ENCODE measurements at regions not wholly inside any gene's neighbourhood (a gene's known extent, or its start where the extent isn't known, plus 50 kb on each side); places are given as distances from the start of the nearest gene placed in this dataset.
A peak's percentile ranks its signal among the peaks of the same experiment; 100 is the strongest.

- Histone ChIP-seq H3K4me1 (no peaks in the 10 kb centered on the region), H3K27ac (no peak overlapping the region), H3K27me3 (no peaks in the 10 kb centered on the region), H3K36me3 (replicated peaks in 1 of 2; ENCODE audit: insufficient read depth in 1 of 2, low read depth in 2 of 2) (no peaks in the 10 kb centered on the region), H3K9me3 (no peaks in the 10 kb centered on the region), H3K4me3 (no peak overlapping the region)
- DNase-seq (no peak), ATAC-seq (no peak)
- intact Hi-C loops (cut with DNase I) = no loop called here
- 79 to 80% methylated on average over 6 of the region's 6 CpGs for whole genome bisulfite sequencing, 2 donors
- TF ChIP-seq POLR2A (IDR thresholded peaks at IDR 0.05) (no peak), CTCF (IDR thresholded peaks at IDR 0.05) (no peak)
Observed at GRCh38 chr11:71352748-71353147, 95.4 kb downstream of the DHCR7 start.

- H3K27me3 ChIP-seq = no peaks in the 10 kb centered on the region
- WGBS, 2 donors = 79 to 87% methylated on average over 8 of the region's 8 CpGs
- ATAC-seq = no peak
- DNase-seq = no peak
- H3K36me3 ChIP-seq (replicated peaks in 1 of 2; ENCODE audit: insufficient read depth in 1 of 2, low read depth in 2 of 2) = no peaks in the 10 kb centered on the region
- no peak overlapping the region for H3K27ac ChIP-seq
- no peaks in the 10 kb centered on the region for H3K4me1 ChIP-seq
- TF ChIP-seq CTCF (IDR thresholded peaks at IDR 0.05) (no peak), POLR2A (IDR thresholded peaks at IDR 0.05) (no peak)
- H3K4me3 ChIP-seq = no peak overlapping the region
- intact Hi-C loops (cut with DNase I) = no loop called here
- no peaks in the 10 kb centered on the region for H3K9me3 ChIP-seq
Observed at GRCh38 chr11:71352226-71352625, 96.0 kb downstream of the DHCR7 start.

GRCh38 chr11:71349627-71350026 is 97.2 kb upstream of the SHANK2 start:
- DNase-seq (no peak), ATAC-seq (no peak)
- TF ChIP-seq POLR2A (IDR thresholded peaks at IDR 0.05) (no peak), CTCF (IDR thresholded peaks at IDR 0.05) (no peak)
- intact Hi-C loops (cut with DNase I) = loop anchor here (10.0 kb wide), 1 partner anchor 235 kb away; no protein-coding TSS in a partner anchor
- Histone ChIP-seq H3K27ac (no peak overlapping the region), H3K9me3 (no peaks in the 10 kb centered on the region), H3K4me3 (no peak overlapping the region), H3K4me1 (no peaks in the 10 kb centered on the region), H3K36me3 (replicated peaks in 1 of 2; ENCODE audit: insufficient read depth in 1 of 2, low read depth in 2 of 2) (no peaks in the 10 kb centered on the region), H3K27me3 (no peaks in the 10 kb centered on the region)
- whole genome bisulfite sequencing, 2 donors = 53 to 64% methylated on average over 12 of the region's 12 CpGs

- TF ChIP-seq CTCF (IDR thresholded peaks at IDR 0.05) = peak in 1 of 7 experiments; percentile 15
- TF ChIP-seq POLR2A (IDR thresholded peaks at IDR 0.05) = no peak
- intact Hi-C loops (cut with DNase I) = loop anchor here (10.0 kb wide), 1 partner anchor 229 kb away; no protein-coding TSS in a partner anchor
- H3K4me3 ChIP-seq = no peak overlapping the region
- no peaks in the 10 kb centered on the region for H3K27me3 ChIP-seq
- 65 to 66% methylated on average over 10 to 11 of the region's 11 CpGs for WGBS, 2 donors
- no peaks in the 10 kb centered on the region for H3K36me3 ChIP-seq (replicated peaks in 1 of 2; ENCODE audit: insufficient read depth in 1 of 2, low read depth in 2 of 2)
- DNase-seq (no peak), ATAC-seq (no peak)
- H3K9me3 ChIP-seq = no peaks in the 10 kb centered on the region
- H3K4me1 ChIP-seq = peaks cover 6% of the 10 kb centered on the region
- no peak overlapping the region for H3K27ac ChIP-seq
Observed at GRCh38 chr11:71343828-71344400, 91.5 kb upstream of the SHANK2 start.
